ENCODE measurements at regions not wholly inside any gene's neighbourhood (a gene's known extent, or its start where the extent isn't known, plus 50 kb on each side); places are given as distances from the start of the nearest gene placed in this dataset.
"Not testable (repeated sequence)": the region's sequence is repeated elsewhere in the genome, so short reads cannot be mapped to it uniquely, and the experiment has no call there.

GRCh38 chr3:78507196-78507984, 1260.4 kb downstream of the ROBO1 start:
- DNase-seq (ENCODE audit: low read depth, low spot score): no peak

GRCh38 chr3:78511840-78512239, 1256.0 kb downstream of the ROBO1 start:
- no peak for DNase-seq (ENCODE audit: low read depth, low spot score)

- not testable (repeated sequence) for DNase-seq (ENCODE audit: low read depth, low spot score)
These were observed 1255.0 kb downstream of the ROBO1 start for GRCh38 chr3:78512786-78513185.

GRCh38 chr3:78516437-78516836, 1251.4 kb downstream of the ROBO1 start:
- no peak for DNase-seq (ENCODE audit: low read depth, low spot score)

GRCh38 chr3:78516937-78517336, 1250.9 kb downstream of the ROBO1 start:
- no peak for DNase-seq (ENCODE audit: low read depth, low spot score)

GRCh38 chr3:78517965-78518364, 1249.8 kb downstream of the ROBO1 start:
- no peak for DNase-seq (ENCODE audit: low read depth, low spot score)

GRCh38 chr3:78519281-78519680, 1248.5 kb downstream of the ROBO1 start:
- DNase-seq (ENCODE audit: low read depth, low spot score): no peak

- DNase-seq (ENCODE audit: low read depth, low spot score): no peak
These were observed 1238.2 kb downstream of the ROBO1 start for GRCh38 chr3:78529601-78530000.

- no peak for DNase-seq (ENCODE audit: low read depth, low spot score)
These were observed 1227.3 kb downstream of the ROBO1 start for GRCh38 chr3:78540485-78540884.

- DNase-seq (ENCODE audit: low read depth, low spot score): no peak
These were observed 1222.0 kb downstream of the ROBO1 start for GRCh38 chr3:78545827-78546226.
